Esophagus mucosa (tissue), 1 donor: ENCODE measurements at regions not wholly inside any gene's neighbourhood (a gene's known extent, or its start where the extent isn't known, plus 50 kb on each side); places are given as distances from the start of the nearest gene placed in this dataset.
"Not testable (repeated sequence)": the region's sequence is repeated elsewhere in the genome, so short reads cannot be mapped to it uniquely, and the experiment has no call there.

Source experiments
- ATAC-seq: fragments of 200-7000 bp; cut with Tn5 transposase; one replicate; pipeline ENCODE4 v1.9.1; 2020
- donor health status: DM: yes; HTN: yes; CAD: no.

DNA sequence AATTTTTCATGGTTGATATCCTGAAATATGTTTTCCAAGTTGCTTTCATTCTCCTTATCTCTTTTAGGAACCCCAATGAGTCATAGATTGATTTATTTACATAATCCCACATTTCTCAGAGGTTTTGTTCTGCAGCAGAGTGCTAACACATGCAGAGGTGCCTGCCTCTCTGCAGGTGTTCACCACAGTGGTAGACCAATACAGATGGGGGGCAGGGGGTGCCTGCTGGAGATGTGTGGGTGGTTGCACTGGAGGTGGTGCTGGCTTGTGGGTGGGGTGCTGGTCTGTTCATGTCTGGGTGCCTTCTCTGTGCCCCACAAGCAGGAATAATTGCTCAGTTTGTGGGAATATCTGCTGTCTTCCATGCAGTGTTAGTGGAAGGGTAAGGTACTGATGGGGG, 131.1 kb downstream of the JRKL start:
- ATAC-seq = no peak

DNA sequence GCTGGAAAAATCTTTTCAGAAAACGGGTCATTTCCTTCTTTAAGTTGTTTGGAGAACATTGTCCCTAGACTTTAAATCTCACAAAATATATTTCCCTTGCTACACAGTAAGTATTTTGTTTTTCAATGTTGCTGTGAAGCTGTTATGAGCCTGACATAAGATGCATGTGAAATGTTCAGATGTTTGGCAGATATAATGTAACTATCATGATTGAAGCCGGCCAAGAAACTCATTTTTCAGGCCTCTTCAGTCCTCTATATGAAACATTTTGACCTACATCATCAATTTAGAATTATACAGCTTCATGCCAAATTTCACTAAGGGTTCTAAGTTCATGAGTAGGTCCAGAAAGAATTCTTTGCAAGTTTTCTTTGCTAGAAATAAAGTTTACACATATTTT, 133.8 kb downstream of the JRKL start:
- no peak for ATAC-seq

DNA sequence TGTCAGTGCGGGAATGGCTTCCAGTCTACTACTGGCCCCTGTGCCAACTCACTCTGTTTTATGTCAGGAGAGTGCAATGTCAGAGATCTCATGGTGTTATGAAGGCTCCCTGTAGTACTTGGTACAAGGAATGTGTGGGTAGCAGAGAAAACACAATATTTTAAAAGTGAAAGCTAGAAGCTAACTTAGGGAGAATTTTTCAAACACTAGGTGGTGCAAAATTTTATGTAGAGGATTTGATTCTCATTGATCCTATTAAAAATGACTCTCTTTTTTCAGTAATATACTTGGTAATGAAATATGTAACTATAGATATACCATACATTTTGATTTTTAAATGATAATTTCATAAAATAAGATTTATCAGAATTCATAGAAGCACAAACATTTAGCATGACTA, 134.7 kb downstream of the JRKL start:
- ATAC-seq = no peak

DNA sequence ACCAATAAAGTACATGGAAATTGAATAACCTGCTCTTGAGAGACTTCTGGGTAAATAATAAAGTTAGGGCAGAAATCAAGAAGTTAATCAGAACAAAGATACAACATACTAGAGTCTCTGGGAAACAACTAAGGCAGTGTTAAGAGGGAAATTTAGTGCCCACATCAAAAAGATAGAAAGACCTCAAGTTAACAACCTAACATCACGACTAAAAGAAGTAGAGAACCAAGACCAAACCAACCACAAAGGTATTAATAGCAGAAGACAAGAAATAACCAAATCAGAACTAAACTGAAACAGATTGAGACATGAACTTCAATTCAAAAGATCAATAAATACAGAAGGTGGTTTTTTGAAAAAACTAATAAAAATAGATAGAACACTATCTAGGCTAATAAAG, 140.7 kb downstream of the JRKL start:
- no peak for ATAC-seq

DNA sequence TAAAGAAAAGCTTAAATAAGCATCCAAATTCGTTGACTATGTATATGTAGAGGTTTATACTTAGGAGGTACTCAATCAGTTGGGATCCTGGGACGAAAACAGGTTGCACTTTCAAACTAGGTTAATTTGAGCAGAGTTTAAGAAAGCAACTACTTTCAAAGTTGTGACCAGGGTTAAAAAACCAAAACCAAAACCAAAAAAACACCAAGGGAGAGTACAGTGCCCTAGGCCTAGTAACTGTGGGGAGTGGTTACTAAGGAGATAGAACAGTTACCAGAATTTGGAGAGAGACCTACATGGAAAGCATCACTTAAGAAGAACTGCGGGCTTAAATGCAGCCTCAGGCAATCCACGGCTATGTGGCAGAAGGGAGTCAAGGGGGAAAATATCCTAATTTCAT, 148.3 kb downstream of the JRKL start:
- no peak for ATAC-seq

DNA sequence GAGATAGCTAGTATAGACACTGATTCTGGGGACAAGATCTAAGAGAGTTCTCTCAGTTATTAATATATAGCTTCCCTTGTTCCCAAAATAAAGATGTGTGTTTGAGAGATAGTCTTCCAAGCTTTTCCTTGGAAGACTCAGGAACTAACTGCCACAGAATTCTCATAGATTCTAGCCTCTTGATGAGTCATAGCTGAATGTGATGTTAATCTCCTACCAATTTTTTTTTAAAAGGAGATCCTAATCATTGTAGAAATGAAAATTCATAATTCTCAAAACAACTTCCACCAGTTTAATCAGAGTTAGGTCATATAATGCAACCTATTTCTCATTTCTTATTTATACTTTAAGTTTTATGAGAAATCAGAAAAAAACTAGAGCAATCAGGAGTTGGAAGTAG, 148.8 kb downstream of the JRKL start:
- no peak for ATAC-seq

DNA sequence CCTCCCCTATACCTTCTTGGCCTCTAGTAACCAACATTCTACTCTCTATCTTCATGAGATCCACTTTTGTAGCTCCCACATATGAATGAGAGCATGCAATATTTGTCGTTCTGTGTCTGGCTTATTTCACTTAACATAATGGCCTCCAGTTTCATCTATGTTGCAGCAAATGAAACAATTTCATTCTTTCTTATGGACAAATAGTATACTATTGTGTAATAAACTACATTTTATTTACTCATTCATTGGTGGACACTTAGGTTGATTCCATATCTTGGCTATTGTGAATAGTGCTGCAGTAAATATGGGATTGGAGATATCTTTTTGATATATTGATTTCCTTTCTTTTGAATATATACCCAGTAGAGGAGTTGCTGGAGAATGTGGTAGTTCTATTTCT, 151.1 kb downstream of the JRKL start:
- ATAC-seq = no peak

DNA sequence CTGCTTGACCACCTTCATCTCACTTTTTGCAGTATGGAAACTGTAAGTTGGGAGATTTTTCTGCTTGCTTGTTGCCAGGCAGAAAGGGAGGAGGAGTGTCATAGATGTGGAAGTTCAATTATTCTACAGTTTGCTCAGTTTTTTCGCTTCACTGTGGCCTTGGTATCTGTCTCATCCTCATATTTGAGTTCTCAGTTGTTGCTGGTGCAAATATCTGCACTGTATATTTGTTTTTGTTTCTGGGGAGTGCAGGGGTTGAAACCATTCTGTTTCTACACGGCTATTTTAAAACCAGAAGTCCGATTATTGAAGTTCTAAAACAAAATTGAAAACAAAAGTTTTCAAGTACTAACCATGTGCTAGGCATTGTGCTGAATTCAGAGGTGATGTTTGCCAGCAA, 153.4 kb downstream of the JRKL start:
- ATAC-seq = no peak

DNA sequence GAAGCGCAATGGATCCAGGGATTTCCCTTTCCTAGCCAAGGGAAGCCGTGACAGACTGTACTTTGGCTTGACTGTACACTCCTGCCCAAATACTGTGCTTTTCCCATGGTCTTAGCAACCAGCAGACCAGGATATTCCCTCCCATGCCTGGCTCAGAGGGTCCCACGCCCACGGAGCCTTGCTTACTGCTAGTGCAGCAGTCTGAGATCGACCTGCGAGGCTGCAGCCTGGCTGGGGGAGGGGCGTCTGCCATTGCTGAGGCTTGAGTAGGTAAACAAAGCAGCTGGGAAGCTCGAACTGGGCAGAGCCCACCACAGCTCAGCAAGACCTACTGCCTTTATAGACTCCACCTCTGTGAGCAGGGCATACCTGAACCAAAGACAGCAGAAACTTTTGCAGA, 155.4 kb downstream of the JRKL start:
- not testable (repeated sequence) for ATAC-seq

DNA sequence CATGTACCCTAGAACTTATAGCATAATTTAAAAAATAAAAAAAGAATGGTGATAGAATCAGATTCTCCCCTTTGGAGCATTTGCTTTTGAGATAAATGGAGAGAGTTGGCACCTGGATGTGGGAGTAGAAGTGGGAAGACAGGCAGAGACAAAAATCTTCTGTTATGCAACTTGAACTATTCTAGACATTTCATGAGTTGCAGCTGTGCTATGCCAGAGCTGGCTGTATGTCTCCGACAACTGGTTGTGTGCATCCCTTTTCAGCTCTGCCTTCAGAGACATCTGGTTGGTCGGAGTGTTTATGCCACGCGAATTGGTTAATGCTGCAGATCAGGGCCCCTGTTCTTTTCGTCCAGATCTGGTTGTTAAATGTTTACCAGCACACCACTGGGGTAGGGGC, 161.3 kb downstream of the JRKL start:
- ATAC-seq = no peak

DNA sequence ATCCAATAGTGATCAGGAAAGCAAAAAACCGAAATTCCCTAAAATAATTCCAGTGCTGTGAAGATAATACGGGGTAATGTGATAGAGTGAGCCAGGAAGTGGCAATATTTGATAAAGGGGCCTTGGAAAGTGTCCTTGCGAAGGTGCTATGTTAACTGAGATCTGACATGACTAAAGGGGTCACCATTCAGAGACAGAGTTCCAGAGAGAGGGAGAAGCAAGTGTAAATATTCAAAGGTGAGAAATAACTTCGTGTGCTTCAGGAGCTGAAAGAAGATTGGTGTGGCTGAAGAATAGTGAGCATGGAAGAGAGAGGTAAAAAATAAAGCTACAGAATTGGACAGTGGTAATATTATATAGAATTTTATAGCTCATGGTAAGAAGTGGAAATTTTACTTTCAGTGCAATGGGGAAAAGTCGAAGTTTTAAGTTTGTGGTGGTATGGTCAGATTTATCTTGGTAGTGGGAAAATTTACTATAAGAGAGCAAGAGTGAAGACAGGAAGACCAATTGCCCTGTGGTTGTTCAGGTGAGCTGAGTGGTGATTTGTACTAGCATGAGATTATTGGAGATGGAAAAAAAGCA, 164.5 kb downstream of the JRKL start:
- ATAC-seq = no peak

DNA sequence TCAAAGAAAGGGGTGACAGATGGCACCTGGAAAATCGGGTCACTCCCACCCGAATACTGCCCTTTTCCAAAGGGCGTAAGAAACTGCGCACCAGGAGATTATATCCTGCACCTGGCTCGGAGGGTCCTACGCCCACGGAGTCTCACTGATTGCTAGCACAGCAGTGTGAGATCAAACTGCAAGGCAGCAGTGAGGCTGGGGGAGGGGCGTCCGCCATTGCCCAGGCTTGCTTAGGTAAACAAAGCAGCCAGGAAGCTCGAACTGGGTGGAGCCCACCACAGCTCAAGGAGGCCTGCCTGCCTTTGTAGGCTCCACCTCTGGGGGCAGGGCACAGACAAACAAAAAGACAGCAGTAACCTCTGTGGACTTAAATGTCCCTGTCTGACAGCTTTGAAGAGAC, 166.0 kb downstream of the JRKL start:
- ATAC-seq = not testable (repeated sequence)

DNA sequence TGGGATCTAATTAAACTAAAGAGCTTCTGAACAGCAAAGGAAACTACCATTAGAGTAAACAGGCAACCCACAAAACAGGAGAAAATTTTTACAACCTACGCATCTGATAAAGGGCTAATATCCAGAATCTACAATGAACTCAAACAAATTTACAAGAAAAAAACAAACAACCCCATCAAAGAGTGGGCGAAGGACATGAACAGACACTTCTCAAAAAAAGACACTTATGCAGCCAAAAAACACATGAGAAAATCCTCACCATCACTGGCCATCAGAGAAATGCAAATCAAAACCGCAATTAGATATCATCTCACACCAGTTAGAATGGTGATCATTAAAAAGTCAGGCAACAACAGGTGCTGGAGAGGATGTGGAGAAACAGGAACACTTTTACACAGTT, 170.9 kb downstream of the JRKL start:
- ATAC-seq = not testable (repeated sequence)

DNA sequence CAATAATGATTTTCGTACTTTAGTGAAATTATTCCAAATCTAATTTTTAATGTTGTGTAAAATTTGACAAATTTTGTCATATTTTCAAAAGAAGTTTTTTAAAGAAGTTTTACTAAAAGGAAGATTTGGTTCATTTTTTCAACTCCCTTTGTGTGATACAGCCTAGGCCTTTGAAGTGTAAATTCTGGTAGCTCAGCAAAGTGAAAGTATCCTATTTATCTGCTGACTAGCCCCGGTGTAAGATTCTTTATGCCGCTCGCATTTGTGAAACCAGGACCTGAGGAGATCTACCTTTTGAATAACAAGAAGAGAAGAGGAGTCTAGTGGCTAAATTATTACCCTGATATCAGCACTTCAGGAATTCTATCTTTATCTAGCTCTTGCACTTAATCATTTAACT, 177.4 kb downstream of the JRKL start:
- no peak for ATAC-seq

DNA sequence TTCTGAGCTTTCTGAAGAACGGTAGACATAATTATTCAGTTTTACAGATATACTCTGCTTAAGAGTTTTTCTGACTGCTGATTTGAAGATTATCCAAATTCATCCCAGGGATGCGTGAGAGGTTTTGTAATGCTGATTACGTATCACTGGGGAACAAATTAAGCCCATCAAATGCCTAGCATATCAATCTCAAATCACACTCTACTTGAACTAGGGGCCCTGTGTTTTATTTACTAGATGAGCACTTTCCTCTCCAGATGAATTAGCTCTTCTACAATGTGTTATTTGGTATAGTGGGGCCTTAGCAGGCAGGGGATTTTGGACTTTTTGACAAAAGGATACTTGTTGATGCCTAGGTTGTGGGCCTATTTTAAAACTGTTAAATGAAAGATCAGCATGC, 177.9 kb downstream of the JRKL start:
- no peak for ATAC-seq

DNA sequence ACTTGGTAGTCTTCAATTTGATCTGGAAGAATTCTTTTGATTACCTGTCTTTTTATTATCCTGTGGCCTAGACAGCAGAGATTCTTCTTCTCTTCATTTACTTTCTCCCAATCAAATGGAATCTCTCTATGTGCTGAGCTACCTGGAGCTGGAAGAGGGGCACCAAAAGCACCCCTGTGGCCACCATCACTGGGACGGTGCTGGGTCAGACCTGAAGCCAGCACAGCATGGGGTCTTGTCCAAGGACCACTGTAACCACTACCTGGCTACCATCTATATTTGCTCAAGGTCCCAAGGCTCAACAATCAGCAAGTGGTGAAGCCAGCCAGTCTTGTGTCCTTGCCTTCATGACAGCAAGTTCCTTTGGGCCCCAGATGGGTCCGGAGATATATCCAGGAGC, 186.6 kb downstream of the JRKL start:
- ATAC-seq = no peak

DNA sequence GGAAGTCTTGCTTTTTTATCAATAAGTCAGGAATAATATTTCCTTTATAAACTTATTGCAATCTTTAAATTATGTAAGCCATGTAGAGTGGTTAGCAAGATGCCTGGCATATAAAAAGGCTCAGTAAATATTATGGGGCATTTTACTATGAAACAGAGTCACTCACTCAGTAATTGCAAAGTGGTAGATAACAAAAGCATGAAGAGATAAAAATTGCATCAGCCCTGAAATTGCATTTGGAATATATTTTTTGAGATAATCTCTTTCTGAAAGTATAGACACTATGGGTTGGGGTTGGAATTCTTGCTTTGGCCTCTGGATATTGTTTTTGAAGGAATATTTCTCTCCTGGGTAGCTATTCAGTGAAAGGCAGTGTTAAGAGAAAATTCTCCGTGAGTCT, 188.6 kb downstream of the JRKL start:
- ATAC-seq = no peak

DNA sequence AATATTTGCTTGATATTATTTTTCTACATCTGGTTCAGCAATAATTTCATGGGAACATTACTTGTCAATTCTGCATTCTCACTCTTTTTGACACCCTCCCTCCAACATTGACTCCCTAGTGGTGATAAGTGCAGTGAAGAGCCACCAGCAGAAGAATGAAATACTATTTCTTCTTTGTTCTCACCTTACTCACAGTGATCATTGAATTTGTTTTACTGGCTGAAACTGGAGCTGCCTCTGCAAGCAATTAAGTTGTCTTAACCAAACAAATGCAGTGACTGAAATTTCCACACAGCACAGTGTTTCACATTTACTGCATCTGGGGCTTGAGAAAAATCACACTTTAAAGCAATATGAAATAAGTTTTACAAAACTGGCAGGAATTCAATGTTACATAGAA, 189.8 kb downstream of the JRKL start:
- no peak for ATAC-seq

DNA sequence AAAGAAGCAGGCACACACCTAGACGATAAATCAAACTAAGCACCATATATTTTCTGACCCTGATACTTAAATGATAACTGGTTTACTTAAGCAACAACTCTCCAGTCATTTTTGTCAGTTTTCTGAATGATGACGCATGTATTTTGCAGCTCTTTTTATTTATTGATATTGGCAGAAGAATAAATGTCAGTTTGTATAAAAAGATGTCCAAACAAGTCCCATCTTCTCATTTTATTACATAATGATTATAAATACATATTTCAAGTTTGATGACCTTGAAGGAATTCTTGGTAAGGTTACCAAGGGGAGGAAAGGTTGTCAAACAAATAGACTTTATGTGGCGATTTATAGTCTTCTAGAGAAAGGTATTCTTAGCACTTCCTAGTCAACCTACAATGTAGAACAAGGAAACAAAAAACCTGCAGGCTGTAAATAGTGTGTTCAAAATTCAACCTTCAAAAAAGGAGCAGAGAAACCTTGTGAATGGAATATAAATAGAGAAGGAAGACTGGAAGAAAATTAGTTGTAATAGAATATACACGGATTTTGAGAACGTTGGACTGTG, 190.7 kb downstream of the JRKL start:
- no peak for ATAC-seq

DNA sequence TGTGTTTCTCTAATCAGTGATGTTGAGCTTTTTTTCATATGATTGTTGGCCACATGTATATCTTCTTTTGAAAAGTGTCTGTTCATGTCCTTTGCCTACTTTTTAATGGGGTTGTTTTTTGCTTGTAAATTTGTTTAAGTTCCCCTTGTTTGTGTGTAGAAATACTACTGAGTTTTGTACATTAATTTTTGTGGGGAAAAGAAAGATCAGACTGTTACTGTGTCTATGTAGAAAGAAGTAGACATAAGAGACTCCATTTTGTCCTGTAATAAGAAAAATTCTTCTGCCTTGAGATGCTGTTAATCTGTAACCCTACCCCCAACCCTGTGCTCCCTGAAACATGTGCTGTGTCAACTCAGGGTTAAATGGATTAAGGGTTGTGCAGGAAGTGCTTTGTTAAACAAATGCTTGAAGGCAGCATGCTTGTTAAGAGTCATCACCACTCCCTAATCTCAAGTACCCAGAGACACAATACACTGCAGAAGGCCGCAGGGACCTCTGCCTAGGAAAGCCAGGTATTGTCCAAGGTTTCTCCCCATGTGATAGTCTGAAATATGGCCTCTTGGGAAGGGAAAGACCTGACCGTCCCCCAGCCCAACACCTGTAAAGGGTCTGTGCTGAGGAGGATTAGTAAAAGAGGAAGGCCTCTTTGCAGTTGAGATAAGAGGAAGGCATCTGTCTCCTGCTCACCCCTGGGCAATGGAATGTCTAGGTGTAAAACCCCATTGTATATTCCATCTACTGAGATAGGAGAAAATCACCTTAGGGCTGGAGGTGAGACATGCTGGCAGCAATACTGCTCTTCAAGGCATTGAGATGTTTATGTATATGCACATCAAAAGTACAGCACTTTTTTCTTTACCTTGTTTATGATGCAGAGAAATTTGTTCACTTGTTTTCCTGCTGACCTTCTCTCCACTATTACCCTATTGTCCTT, 196.4 kb downstream of the JRKL start:
- not testable (repeated sequence) for ATAC-seq

DNA sequence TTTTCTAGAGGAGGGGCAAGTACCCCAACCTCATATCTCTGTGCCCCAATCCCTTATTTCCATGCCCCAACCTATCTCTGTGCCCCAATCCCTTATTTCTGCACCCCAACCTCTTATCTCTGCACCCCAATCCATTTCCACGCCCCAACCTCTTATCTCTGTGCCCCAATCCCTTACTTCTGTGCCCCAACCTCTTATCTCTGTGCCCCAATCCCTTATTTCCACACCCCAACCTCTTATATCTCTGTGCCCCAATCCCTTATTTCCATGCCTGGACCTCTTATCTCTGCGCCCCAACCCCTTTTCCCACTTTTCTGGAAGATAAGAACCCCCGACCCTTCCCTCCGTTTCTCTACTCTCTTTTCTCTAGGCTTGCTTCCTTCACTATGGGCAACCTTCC, 199.0 kb downstream of the JRKL start:
- not testable (repeated sequence) for ATAC-seq

DNA sequence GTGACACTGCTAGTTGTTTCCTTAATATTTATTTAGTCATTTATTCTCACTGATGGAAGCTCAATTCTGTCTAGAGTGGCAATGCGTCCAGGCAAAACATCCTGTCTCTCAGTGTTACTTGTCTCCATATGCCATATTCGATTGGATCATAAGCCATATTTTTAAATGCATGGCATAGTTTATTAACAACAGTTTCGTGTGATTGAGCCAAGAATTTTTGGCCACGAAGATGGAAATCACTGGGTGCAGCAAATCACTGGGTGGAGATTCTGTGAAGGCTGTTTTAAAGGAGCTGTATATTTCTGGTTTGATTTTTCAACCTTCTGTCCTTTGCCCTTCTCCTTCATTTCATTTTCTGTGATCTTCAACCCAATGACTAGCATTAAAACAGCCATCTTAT, 205.2 kb downstream of the JRKL start:
- ATAC-seq = no peak

DNA sequence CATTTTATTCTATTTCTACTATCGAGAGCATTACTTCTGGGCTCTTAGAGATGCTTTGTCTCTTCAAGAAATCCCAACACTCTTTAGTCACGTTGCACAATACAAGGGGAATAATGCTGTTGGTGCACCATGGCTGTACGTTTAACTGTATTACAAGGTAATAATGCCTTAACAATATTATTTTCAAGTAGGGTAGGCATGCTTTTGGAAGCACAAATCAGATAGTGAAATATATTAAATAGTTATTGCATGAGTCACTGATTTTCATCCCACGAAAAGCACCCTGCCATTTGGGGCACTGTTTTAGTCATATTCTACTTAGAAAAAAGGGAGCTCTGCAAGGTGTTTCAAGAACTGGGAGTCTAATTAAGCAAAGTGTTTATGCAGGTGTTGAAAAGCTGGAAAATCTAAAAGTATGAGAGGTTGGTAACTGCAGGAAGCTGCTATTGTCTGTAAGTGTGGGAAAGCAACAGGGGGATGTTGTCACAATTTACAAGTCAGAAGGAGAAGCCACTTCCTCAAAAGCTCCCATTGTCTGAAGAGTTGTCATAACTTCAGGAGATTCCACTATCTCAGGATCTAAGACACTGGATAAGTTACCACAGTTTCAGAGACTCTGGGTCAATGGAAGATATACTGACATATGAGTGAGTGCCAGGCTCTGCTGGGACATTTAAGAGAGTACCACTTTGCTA, 218.2 kb downstream of the JRKL start:
- ATAC-seq = no peak

DNA sequence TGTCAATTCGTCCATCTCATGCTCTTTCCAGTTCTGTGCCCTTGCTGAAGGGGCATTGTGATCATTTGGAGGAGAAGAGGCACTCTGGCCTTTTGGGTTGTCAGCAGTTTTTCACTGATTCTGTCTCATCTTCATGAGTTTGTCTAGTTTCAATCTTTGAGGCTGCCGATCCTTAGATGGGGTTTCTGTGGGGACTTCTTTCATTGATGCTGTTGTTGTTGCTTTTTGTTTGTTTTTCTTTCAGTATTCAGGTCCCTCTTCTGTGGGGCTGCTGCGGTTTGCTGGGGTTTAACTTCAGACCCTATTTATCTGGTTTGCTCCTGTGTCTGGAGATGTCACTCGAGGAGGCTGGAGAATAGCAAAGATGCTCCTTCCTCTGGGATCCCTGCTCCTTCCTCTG, 224.3 kb downstream of the JRKL start:
- no peak for ATAC-seq
